Glutamatergic neuron (in vitro differentiated cells): ENCODE measurements at regions not wholly inside any gene's neighbourhood (a gene's known extent, or its start where the extent isn't known, plus 50 kb on each side); places are given as distances from the start of the nearest gene placed in this dataset.

Experiments
- DNase-seq: peaks from one replicate; pipeline ENCODE4 v3.0.0; 2022
- H3K27ac Mint-ChIP-seq: one replicate; pipeline ENCODE4 v1.8.0; 2020; ENCODE audit warnings: mild to moderate bottlenecking, mixed read lengths, inconsistent platforms; ENCODE audit not compliant: unreplicated experiment
- H3K27me3 Mint-ChIP-seq: one replicate; pipeline ENCODE4 v1.8.0; 2020; ENCODE audit warnings: mild to moderate bottlenecking, moderate library complexity, mixed read lengths, inconsistent platforms; ENCODE audit not compliant: unreplicated experiment
- H3K36me3 Mint-ChIP-seq: one replicate; pipeline ENCODE4 v1.8.0; 2020; ENCODE audit warnings: mild to moderate bottlenecking, mixed read lengths, inconsistent platforms; ENCODE audit not compliant: unreplicated experiment
- H3K4me1 Mint-ChIP-seq: one replicate; pipeline ENCODE4 v1.8.0; 2020; ENCODE audit warnings: mild to moderate bottlenecking, low read depth, mixed read lengths, inconsistent platforms; ENCODE audit not compliant: unreplicated experiment
- H3K4me3 Mint-ChIP-seq: one replicate; pipeline ENCODE4 v1.8.0; 2020; ENCODE audit warnings: mild to moderate bottlenecking, mixed read lengths, inconsistent platforms; ENCODE audit not compliant: unreplicated experiment
- H3K9me3 Mint-ChIP-seq: one replicate; pipeline ENCODE4 v1.8.0; 2020; ENCODE audit warnings: mild to moderate bottlenecking, moderate library complexity, mixed read lengths, inconsistent platforms; ENCODE audit not compliant: unreplicated experiment
- TF ChIP-seq, protein P1 (sequence below): fragments of 200-600 bp; sonication (generic); IDR thresholded peaks from one replicate; pipeline ENCODE4 v1.5.0; 2021; ENCODE audit not compliant: partially characterized antibody, unreplicated experiment

DNA sequence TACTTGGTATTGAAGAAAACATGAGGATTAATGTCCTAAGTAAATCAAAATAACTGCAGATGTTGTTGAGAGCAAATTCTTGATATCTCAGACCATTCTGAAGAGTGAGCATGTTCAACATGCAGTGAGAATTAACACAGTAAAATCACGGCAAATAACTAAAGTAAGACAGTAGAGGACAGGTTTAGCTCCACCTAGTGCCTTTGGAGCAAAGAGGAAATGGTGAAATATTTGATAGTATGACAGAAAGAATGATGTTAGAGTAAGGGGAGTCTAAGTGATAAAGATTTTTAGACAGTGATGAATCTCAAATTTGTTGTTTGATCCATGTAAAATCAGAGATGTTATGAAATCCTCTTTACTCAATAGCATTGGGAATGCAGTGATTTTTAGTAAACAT, 424.2 kb downstream of the TMEM161B start:
- Mint-ChIP-seq H3K4me3 (no peak overlapping the region), H3K4me1 (no peaks in the 10 kb centered on the region), H3K36me3 (no peaks in the 10 kb centered on the region), H3K27me3 (no peaks in the 10 kb centered on the region), H3K9me3 (peaks cover 4% of the 10 kb centered on the region), H3K27ac (no peak overlapping the region)
- DNase-seq: no peak
- TF ChIP-seq, protein P1, sequence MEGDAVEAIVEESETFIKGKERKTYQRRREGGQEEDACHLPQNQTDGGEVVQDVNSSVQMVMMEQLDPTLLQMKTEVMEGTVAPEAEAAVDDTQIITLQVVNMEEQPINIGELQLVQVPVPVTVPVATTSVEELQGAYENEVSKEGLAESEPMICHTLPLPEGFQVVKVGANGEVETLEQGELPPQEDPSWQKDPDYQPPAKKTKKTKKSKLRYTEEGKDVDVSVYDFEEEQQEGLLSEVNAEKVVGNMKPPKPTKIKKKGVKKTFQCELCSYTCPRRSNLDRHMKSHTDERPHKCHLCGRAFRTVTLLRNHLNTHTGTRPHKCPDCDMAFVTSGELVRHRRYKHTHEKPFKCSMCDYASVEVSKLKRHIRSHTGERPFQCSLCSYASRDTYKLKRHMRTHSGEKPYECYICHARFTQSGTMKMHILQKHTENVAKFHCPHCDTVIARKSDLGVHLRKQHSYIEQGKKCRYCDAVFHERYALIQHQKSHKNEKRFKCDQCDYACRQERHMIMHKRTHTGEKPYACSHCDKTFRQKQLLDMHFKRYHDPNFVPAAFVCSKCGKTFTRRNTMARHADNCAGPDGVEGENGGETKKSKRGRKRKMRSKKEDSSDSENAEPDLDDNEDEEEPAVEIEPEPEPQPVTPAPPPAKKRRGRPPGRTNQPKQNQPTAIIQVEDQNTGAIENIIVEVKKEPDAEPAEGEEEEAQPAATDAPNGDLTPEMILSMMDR: no peak

DNA sequence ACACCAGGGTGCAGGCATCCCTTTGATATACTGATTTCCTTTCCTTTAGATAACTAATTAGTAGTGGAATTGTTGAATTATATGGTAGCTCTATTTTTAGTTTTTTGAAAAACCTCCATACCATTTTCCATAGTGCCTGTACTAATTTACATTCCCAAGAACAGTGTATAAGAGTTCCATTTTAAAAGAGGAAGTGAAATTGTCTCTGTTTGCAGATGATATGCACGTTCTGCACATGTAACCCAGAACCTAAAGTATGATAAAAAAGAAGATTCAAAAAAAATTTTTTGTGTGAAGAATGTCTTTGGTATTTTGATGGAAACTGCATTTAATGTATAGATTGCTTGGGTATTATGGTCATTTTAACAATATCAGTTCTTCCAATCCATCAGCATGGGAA, 424.0 kb upstream of the CCNH start:
- TF ChIP-seq, protein P1: no peak
- Mint-ChIP-seq H3K27me3 (no peaks in the 10 kb centered on the region), H3K4me3 (no peak overlapping the region), H3K4me1 (no peaks in the 10 kb centered on the region), H3K9me3 (peaks cover 1% of the 10 kb centered on the region), H3K36me3 (no peaks in the 10 kb centered on the region), H3K27ac (no peak overlapping the region)
- no peak for DNase-seq

DNA sequence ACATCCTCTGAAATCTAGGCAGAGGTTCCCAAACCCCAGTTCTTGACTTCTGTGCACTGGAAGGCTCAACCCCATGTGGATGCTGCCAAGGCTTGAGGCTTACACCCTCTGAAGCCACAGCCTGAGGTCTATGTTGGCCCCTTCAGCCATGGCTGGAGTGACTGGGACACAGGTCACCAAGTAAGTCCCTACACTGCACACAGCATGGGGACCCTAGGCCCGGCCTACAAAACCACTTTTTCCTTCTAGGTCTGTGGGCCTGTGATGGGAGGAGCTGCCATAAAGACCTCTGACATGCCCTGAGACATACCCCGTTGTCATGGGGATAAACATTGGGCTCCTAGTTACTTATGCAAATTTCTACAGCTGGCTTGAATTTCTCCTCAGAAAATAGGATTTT, 418.8 kb upstream of the CCNH start:
- Mint-ChIP-seq H3K9me3 (no peaks in the 10 kb centered on the region), H3K4me1 (no peaks in the 10 kb centered on the region), H3K27me3 (no peaks in the 10 kb centered on the region), H3K36me3 (no peaks in the 10 kb centered on the region), H3K27ac (no peak overlapping the region), H3K4me3 (no peak overlapping the region)
- TF ChIP-seq, protein P1: no peak
- no peak for DNase-seq

DNA sequence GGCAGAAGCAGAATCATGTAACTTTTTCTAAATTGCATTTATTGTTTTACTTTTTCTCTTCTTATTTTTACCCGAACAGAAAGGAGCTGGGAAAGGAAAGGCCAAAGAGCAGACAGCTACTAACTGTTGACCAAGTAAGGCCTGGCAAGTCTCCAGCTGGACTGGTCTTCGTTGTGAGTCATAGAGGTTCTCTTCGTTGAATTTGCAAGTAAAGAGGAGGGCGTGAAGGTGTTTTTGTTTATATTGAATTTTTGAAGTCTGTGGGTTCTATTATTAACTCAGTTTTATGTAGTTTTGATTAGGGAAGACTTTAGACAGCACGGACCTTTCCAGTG, 416.5 kb upstream of the CCNH start:
- no peak overlapping the region for H3K27ac Mint-ChIP-seq
- DNase-seq: no peak
- H3K4me3 Mint-ChIP-seq: no peak overlapping the region
- no peaks in the 10 kb centered on the region for H3K4me1 Mint-ChIP-seq
- H3K36me3 Mint-ChIP-seq: no peaks in the 10 kb centered on the region
- H3K27me3 Mint-ChIP-seq: no peaks in the 10 kb centered on the region
- TF ChIP-seq, protein P1: no peak
- H3K9me3 Mint-ChIP-seq: no peaks in the 10 kb centered on the region

DNA sequence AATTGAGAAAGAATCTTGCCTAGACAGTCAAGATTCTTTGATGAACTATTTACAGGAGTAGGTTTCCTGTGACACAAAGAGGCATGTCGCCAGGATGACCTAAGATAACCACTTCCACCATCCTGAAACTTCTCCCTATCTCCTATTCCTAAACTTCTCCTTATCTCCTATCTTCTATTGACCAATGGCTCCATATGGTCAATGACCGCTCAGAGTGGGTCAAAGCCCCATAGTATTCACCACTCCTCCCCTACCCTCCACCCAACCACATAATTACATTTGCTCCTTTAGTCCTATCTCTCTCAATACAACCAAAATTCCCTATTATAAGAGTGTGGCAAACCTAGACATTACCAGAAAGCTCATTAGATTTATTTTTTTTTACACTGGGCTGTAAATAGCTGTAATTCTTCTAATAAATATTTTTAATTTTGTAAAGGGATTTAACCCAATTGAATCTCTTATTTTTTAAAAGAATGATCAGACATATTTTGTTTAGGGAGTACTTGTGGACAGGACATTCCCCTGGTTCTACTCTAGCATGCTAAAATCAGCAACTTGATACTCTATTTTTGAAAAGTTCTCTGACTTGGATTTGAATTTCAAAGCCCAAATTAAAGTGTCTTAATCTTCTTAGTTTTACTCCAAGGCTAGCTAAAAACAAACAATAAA, 416.0 kb upstream of the CCNH start:
- no peak for DNase-seq
- Mint-ChIP-seq H3K27ac (no peak overlapping the region), H3K27me3 (no peaks in the 10 kb centered on the region), H3K4me3 (no peak overlapping the region), H3K4me1 (no peaks in the 10 kb centered on the region), H3K9me3 (no peaks in the 10 kb centered on the region), H3K36me3 (no peaks in the 10 kb centered on the region)
- TF ChIP-seq, protein P1: no peak
